GM19468 (cell line): ENCODE measurements at regions not wholly inside any gene's neighbourhood (a gene's known extent, or its start where the extent isn't known, plus 50 kb on each side); places are given as distances from the start of the nearest gene placed in this dataset.

Experiments
- ATAC-seq: cut with Tn5 transposase; IDR thresholded peaks from one replicate; pipeline ENCODE4 v1.9.1; 2021; ENCODE audit warnings: mild to moderate bottlenecking, moderate library complexity, moderate number of reproducible peaks; ENCODE audit not compliant: unreplicated experiment; ENCODE audit errors: extremely low read depth

- ATAC-seq: no peak
Observed at GRCh38 chr1:186559601-186560116, 98.7 kb upstream of the PDC start.

GRCh38 chr1:186557147-186557777, 96.3 kb upstream of the PDC start:
- no peak for ATAC-seq

- ATAC-seq: no peak
Observed at GRCh38 chr1:186550832-186551231, 89.9 kb upstream of the PDC start.

GRCh38 chr1:186541003-186541402, 80.1 kb upstream of the PDC start:
- ATAC-seq: no peak

GRCh38 chr1:186540521-186540920, 79.6 kb upstream of the PDC start:
- no peak for ATAC-seq

GRCh38 chr1:186536273-186536890, 75.5 kb upstream of the PDC start:
- no peak for ATAC-seq

GRCh38 chr1:186535388-186536133, 74.6 kb upstream of the PDC start:
- ATAC-seq: no peak

GRCh38 chr1:186534401-186534800, 73.5 kb upstream of the PDC start:
- no peak for ATAC-seq

GRCh38 chr1:186532466-186532865, 71.6 kb upstream of the PDC start:
- no peak for ATAC-seq

- ATAC-seq: no peak
Observed at GRCh38 chr1:186531561-186532165, 70.7 kb upstream of the PDC start.

- no peak for ATAC-seq
Observed at GRCh38 chr1:186530109-186530508, 69.2 kb upstream of the PDC start.

- ATAC-seq: no peak
Observed at GRCh38 chr1:186519982-186520381, 59.1 kb upstream of the PDC start.

GRCh38 chr1:186518822-186519381, 58.0 kb upstream of the PDC start:
- no peak for ATAC-seq

- no peak for ATAC-seq
Observed at GRCh38 chr1:186518395-186518794, 57.5 kb upstream of the PDC start.

GRCh38 chr1:186514367-186514766, 53.5 kb upstream of the PDC start:
- no peak for ATAC-seq

GRCh38 chr1:186513526-186513925, 52.6 kb upstream of the PDC start:
- ATAC-seq: no peak

- ATAC-seq: no peak
Observed at GRCh38 chr1:186512698-186513457, 52.0 kb upstream of the PDC start.

- peak; percentile 59 for ATAC-seq
Observed at GRCh38 chr1:186511761-186512637, 51.1 kb upstream of the PDC start.
